ENCODE measurements at regions not wholly inside any gene's neighbourhood (a gene's known extent, or its start where the extent isn't known, plus 50 kb on each side); places are given as distances from the start of the nearest gene placed in this dataset.

DNA sequence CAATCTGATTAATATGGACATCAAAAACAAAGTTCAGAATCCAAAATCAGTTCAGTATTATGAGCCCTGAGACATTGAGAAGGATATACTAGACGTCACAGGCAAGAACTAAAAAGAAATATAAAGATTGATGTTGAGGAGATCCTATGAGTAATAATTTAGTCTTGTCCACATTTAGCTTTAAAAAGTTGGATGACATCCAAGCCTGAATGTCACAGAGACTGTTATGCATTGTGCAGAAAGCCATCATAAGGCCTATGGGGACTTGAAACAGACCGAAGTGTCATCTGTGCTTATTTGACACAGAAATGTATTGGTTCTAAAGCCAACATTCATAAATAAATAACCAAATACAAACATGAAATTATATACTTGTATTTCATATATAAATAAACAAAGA, 581.8 kb upstream of the MMS22L start:
- CTCF ChIA-PET = no interaction called here
- Histone ChIP-seq H3K4me3 (ENCODE audit: low read depth, low read length) (no peak overlapping the region), H3K27me3 (ENCODE audit: control insufficient read depth, insufficient read depth, low read length) (no peaks in the 10 kb centered on the region), H3K36me3 (ENCODE audit: control insufficient read depth, insufficient read depth, low read length) (no peaks in the 10 kb centered on the region)
- POLR2A ChIA-PET = no interaction called here
- no peak for DNase-seq (ENCODE audit: low read depth)
- TF ChIP-seq, protein P1, sequence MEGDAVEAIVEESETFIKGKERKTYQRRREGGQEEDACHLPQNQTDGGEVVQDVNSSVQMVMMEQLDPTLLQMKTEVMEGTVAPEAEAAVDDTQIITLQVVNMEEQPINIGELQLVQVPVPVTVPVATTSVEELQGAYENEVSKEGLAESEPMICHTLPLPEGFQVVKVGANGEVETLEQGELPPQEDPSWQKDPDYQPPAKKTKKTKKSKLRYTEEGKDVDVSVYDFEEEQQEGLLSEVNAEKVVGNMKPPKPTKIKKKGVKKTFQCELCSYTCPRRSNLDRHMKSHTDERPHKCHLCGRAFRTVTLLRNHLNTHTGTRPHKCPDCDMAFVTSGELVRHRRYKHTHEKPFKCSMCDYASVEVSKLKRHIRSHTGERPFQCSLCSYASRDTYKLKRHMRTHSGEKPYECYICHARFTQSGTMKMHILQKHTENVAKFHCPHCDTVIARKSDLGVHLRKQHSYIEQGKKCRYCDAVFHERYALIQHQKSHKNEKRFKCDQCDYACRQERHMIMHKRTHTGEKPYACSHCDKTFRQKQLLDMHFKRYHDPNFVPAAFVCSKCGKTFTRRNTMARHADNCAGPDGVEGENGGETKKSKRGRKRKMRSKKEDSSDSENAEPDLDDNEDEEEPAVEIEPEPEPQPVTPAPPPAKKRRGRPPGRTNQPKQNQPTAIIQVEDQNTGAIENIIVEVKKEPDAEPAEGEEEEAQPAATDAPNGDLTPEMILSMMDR (IDR thresholded peaks at IDR 0.05; ENCODE audit: insufficient read depth, low read depth, low read length) = no peak

DNA sequence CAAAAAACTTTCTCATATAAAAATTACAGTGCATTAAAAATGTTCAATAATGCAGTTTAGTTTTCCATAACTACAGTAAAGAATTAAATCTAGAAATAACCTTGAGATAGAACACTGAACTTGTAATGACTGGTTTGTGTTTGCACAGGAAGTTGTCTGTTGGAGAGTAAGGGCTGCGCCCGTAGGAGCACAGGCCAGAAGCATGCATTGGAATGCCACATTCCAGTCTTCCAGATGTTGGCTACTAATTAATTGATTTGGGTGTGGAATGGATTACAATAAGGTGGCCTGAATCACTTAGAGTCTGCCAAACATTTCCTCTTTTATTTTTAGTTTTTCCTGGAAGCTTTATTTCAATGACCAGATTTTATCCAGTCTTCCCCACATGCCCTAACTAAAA, 582.6 kb upstream of the MMS22L start:
- DNase-seq (ENCODE audit: low read depth) = no peak
- Histone ChIP-seq H3K4me3 (ENCODE audit: low read depth, low read length) (no peak overlapping the region), H3K27me3 (ENCODE audit: control insufficient read depth, insufficient read depth, low read length) (no peaks in the 10 kb centered on the region), H3K36me3 (ENCODE audit: control insufficient read depth, insufficient read depth, low read length) (no peaks in the 10 kb centered on the region)
- TF ChIP-seq, protein P1 (IDR thresholded peaks at IDR 0.05; ENCODE audit: insufficient read depth, low read depth, low read length) = no peak
- ChIA-PET POLR2A (no interaction called here), CTCF (no interaction called here)

DNA sequence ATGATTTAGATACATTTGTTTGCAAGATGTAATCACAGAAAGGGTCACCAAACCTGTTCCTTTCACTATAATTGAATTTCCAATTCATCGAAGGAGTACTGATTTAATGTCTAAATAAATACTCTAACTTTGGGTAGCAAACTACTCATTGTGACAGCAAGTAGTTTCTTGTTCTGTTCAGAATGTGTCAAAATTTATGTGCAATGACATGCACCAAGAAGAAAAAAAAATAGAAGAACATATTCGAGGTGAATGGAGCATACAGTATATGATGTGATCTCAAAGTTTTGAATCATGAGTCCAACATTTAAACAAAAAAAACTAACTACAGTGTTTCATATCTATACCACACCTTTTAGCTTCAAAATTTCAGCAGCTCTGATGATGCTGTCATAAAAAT, 583.6 kb upstream of the MMS22L start:
- POLR2A ChIA-PET = no interaction called here
- no peak for DNase-seq (ENCODE audit: low read depth)
- H3K4me3 ChIP-seq (ENCODE audit: low read depth, low read length) = no peak overlapping the region

DNA sequence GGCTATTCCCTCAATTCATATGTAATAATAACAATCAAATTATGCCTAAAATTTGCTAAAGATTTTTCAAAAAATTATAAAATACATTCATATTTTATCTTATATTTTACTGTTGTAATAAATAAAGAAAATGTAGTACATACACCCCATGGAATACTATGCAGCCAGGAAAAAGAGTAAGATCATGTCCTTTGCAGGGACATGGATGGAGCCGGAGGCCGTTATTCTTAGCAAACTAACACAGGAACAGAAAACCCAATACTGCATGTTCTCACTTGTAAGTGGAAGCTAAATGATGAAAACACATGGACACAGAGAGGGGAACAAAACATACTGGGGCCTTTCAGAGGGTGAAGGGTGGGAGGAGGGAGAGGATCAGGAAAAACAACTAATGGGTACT, 584.2 kb upstream of the MMS22L start:
- Histone ChIP-seq H3K36me3 (ENCODE audit: control insufficient read depth, insufficient read depth, low read length) (no peaks in the 10 kb centered on the region), H3K4me3 (ENCODE audit: low read depth, low read length) (no peak overlapping the region), H3K27me3 (ENCODE audit: control insufficient read depth, insufficient read depth, low read length) (no peaks in the 10 kb centered on the region)
- ChIA-PET POLR2A (no interaction called here), CTCF (no interaction called here)
- TF ChIP-seq, protein P1 (IDR thresholded peaks at IDR 0.05; ENCODE audit: insufficient read depth, low read depth, low read length) = no peak
- no peak for DNase-seq (ENCODE audit: low read depth)

More for the DNA sequence above, 583.6 kb upstream of the MMS22L start:
- H3K36me3 ChIP-seq (ENCODE audit: control insufficient read depth, insufficient read depth, low read length) = no peaks in the 10 kb centered on the region
- TF ChIP-seq, protein P1 (IDR thresholded peaks at IDR 0.05; ENCODE audit: insufficient read depth, low read depth, low read length) = no peak
- CTCF ChIA-PET = no interaction called here
- no peaks in the 10 kb centered on the region for H3K27me3 ChIP-seq (ENCODE audit: control insufficient read depth, insufficient read depth, low read length)

DNA sequence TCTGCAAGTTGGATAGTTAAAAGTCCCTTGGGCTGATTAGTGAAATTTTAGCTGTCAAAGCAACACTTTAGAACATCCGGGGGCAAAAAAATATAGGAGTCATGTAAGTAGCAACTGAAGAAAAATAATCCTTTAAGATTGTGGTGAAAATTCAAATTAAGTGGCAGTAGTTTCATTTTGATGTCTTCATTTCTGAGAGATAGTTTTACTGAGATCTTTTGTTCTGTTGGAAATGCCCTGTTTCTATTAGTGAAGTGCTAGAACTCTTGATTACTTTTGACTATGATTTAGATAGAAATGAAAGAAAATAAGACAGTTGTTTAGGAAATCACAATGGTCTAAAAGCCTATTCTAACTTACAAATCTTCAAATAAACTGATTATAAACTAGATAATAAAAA, 587.3 kb upstream of the MMS22L start:
- POLR2A ChIA-PET = no interaction called here
- Histone ChIP-seq H3K36me3 (ENCODE audit: control insufficient read depth, insufficient read depth, low read length) (no peaks in the 10 kb centered on the region), H3K27me3 (ENCODE audit: control insufficient read depth, insufficient read depth, low read length) (no peaks in the 10 kb centered on the region), H3K4me3 (ENCODE audit: low read depth, low read length) (no peak overlapping the region)
- DNase-seq (ENCODE audit: low read depth) = no peak
- CTCF ChIA-PET = no interaction called here
- TF ChIP-seq, protein P1 (IDR thresholded peaks at IDR 0.05; ENCODE audit: insufficient read depth, low read depth, low read length) = no peak

All from BJ (cell line).